Liver (tissue), 3 donors: ENCODE measurements at regions not wholly inside any gene's neighbourhood (a gene's known extent, or its start where the extent isn't known, plus 50 kb on each side); places are given as distances from the start of the nearest gene placed in this dataset.

Source experiments
- GABPA ChIP-seq, 2 donors: IDR thresholded peaks in 1 of 2; conservative IDR thresholded peaks in 1 of 2; 2 replicates each; pipeline ENCODE4 v1.6.1; 2016; ENCODE audit warnings: antibody characterized with exemption in 2 of 2, mild to moderate bottlenecking in 1 of 2, moderate library complexity in 1 of 2
- HNF4A ChIP-seq, 2 donors: conservative IDR thresholded peaks; 2 replicates each; pipeline ENCODE4 v1.6.1; 2016; ENCODE audit warnings: antibody characterized with exemption in 2 of 2, mild to moderate bottlenecking in 2 of 2
- JUND ChIP-seq, 2 donors: IDR thresholded peaks; 2 replicates each; pipeline ENCODE4 v1.6.1; 2016; ENCODE audit warnings: antibody characterized with exemption in 2 of 2
- MAX ChIP-seq: IDR thresholded peaks from 2 replicates; pipeline ENCODE4 v1.6.1; 2016; ENCODE audit warnings: antibody characterized with exemption
- RAD21 ChIP-seq, 2 donors: IDR thresholded peaks; 2 replicates each; pipeline ENCODE4 v1.6.1; 2016; ENCODE audit warnings: antibody characterized with exemption in 2 of 2, mild to moderate bottlenecking in 2 of 2
- SP1 ChIP-seq: IDR thresholded peaks from 2 replicates; pipeline ENCODE4 v1.6.1; 2018; ENCODE audit warnings: antibody characterized with exemption, mild to moderate bottlenecking
- TAF1 ChIP-seq: conservative IDR thresholded peaks from 2 replicates; pipeline ENCODE4 v1.6.1; 2016; ENCODE audit warnings: antibody characterized with exemption, mild to moderate bottlenecking
- YY1 ChIP-seq: IDR thresholded peaks from 2 replicates; pipeline ENCODE4 v1.6.1; 2016; ENCODE audit warnings: antibody characterized with exemption, mild to moderate bottlenecking
- ZBTB33 ChIP-seq: IDR thresholded peaks from 2 replicates; pipeline ENCODE4 v1.6.1; 2016; ENCODE audit warnings: antibody characterized with exemption
- TF ChIP-seq, protein P1 (sequence below): fragments of 150-350 bp; IDR thresholded peaks from 2 replicates; pipeline ENCODE4 v1.5.1; 2017; ENCODE audit warnings: improper control_type of control experiment, low read depth, low read length; ENCODE audit not compliant: missing input control
- TF ChIP-seq, protein P2 (sequence below): IDR thresholded peaks from 2 replicates; pipeline ENCODE4 v1.6.1; 2016; ENCODE audit warnings: antibody characterized with exemption, mild to moderate bottlenecking
- TF ChIP-seq, protein P3 (sequence below): IDR thresholded peaks from 2 replicates; pipeline ENCODE4 v1.6.1; 2016; ENCODE audit warnings: antibody characterized with exemption
- donor health status: healthy.
- donor health status: healthy.

DNA sequence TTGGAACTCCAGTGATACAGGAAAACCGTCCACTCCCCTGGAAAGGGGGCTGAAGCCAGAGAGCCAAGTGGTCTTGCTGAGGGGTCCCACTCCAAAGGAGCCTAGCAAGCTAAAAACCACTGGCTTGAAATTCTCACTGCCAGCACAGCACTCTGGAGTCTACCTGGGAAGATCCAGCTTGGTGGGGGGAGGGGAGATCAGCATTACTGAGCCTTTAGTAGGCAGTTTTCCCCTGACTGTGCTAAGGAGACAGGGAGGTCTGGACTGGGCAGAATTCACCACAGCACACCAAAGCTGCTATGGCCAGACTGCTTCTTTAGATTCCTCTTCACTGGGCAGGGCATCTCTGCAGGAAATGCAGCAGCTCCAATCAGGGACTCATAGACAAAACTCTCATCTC, 510.7 kb upstream of the LRRTM1 start:
- TF ChIP-seq JUND (IDR thresholded peaks at IDR 0.05) (no peak), TAF1 (no peak), MAX (no peak), RAD21 (IDR thresholded peaks at IDR 0.05) (no peak), GABPA (IDR thresholded peaks at IDR 0.05 in 1 of 2, conservative IDR thresholded peaks at IDR 0.05 in 1 of 2) (no peak), YY1 (no peak), ZBTB33 (no peak), HNF4A (conservative IDR thresholded peaks at IDR 0.05) (no peak), SP1 (no peak)
- TF ChIP-seq, protein P1, sequence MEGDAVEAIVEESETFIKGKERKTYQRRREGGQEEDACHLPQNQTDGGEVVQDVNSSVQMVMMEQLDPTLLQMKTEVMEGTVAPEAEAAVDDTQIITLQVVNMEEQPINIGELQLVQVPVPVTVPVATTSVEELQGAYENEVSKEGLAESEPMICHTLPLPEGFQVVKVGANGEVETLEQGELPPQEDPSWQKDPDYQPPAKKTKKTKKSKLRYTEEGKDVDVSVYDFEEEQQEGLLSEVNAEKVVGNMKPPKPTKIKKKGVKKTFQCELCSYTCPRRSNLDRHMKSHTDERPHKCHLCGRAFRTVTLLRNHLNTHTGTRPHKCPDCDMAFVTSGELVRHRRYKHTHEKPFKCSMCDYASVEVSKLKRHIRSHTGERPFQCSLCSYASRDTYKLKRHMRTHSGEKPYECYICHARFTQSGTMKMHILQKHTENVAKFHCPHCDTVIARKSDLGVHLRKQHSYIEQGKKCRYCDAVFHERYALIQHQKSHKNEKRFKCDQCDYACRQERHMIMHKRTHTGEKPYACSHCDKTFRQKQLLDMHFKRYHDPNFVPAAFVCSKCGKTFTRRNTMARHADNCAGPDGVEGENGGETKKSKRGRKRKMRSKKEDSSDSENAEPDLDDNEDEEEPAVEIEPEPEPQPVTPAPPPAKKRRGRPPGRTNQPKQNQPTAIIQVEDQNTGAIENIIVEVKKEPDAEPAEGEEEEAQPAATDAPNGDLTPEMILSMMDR: no peak
- TF ChIP-seq, protein P2, sequence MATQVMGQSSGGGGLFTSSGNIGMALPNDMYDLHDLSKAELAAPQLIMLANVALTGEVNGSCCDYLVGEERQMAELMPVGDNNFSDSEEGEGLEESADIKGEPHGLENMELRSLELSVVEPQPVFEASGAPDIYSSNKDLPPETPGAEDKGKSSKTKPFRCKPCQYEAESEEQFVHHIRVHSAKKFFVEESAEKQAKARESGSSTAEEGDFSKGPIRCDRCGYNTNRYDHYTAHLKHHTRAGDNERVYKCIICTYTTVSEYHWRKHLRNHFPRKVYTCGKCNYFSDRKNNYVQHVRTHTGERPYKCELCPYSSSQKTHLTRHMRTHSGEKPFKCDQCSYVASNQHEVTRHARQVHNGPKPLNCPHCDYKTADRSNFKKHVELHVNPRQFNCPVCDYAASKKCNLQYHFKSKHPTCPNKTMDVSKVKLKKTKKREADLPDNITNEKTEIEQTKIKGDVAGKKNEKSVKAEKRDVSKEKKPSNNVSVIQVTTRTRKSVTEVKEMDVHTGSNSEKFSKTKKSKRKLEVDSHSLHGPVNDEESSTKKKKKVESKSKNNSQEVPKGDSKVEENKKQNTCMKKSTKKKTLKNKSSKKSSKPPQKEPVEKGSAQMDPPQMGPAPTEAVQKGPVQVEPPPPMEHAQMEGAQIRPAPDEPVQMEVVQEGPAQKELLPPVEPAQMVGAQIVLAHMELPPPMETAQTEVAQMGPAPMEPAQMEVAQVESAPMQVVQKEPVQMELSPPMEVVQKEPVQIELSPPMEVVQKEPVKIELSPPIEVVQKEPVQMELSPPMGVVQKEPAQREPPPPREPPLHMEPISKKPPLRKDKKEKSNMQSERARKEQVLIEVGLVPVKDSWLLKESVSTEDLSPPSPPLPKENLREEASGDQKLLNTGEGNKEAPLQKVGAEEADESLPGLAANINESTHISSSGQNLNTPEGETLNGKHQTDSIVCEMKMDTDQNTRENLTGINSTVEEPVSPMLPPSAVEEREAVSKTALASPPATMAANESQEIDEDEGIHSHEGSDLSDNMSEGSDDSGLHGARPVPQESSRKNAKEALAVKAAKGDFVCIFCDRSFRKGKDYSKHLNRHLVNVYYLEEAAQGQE: no peak
- TF ChIP-seq, protein P3, sequence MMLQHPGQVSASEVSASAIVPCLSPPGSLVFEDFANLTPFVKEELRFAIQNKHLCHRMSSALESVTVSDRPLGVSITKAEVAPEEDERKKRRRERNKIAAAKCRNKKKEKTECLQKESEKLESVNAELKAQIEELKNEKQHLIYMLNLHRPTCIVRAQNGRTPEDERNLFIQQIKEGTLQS: no peak
